Astrocyte of the spinal cord (primary cell): ENCODE measurements at regions not wholly inside any gene's neighbourhood (a gene's known extent, or its start where the extent isn't known, plus 50 kb on each side); places are given as distances from the start of the nearest gene placed in this dataset.

ENCODE experiments used
- DNase-seq: peaks from one replicate; pipeline ENCODE4 v3.0.0; 2011; ENCODE audit warnings: low read depth, low spot score
- H3K4me3 ChIP-seq: 2 replicates; pipeline ENCODE4 v1.5.1; 2011; ENCODE audit warnings: low read depth, mild to moderate bottlenecking, low read length, moderate library complexity
- CTCF ChIP-seq: IDR thresholded peaks from 2 replicates; pipeline ENCODE4 v1.5.1; 2012; ENCODE audit warnings: low read depth, mild to moderate bottlenecking, low read length, inconsistent platforms
- in situ Hi-C: cut with HindIII; loops from 2 replicates; pipeline ENCODE4 v1.10.0; 2017; ENCODE audit warnings: low sequenced_read_pairs

GRCh38 chr7:91411060-91411459 lies 146.8 kb downstream of the FZD1 start:
- no peak for DNase-seq
- H3K4me3 ChIP-seq = no peak overlapping the region
- in situ Hi-C loops = no loop called here
- no peak for TF ChIP-seq CTCF

- H3K4me3 ChIP-seq = no peak overlapping the region
- TF ChIP-seq CTCF = no peak
- in situ Hi-C loops = no loop called here
- DNase-seq = no peak
Observed at GRCh38 chr7:91412298-91412697, 148.1 kb downstream of the FZD1 start.

- in situ Hi-C loops = no loop called here
- DNase-seq = no peak
- TF ChIP-seq CTCF = no peak
- H3K4me3 ChIP-seq = no peak overlapping the region
Observed at GRCh38 chr7:91414734-91415133, 150.5 kb downstream of the FZD1 start.

GRCh38 chr7:91416155-91416865 lies 152.1 kb downstream of the FZD1 start:
- in situ Hi-C loops = no loop called here
- DNase-seq = no peak
- TF ChIP-seq CTCF = no peak
- no peak overlapping the region for H3K4me3 ChIP-seq

GRCh38 chr7:91420606-91421005 lies 156.4 kb downstream of the FZD1 start:
- no peak for DNase-seq
- TF ChIP-seq CTCF = no peak
- no peak overlapping the region for H3K4me3 ChIP-seq
- in situ Hi-C loops = no loop called here

GRCh38 chr7:91421018-91421417 lies 156.8 kb downstream of the FZD1 start:
- in situ Hi-C loops = no loop called here
- TF ChIP-seq CTCF = no peak
- H3K4me3 ChIP-seq = no peak overlapping the region
- DNase-seq = no peak

GRCh38 chr7:91424371-91424770 lies 160.1 kb downstream of the FZD1 start:
- no peak for TF ChIP-seq CTCF
- DNase-seq = no peak
- in situ Hi-C loops = no loop called here
- H3K4me3 ChIP-seq = no peak overlapping the region
